ENCODE measurements at regions not wholly inside any gene's neighbourhood (a gene's known extent, or its start where the extent isn't known, plus 50 kb on each side); places are given as distances from the start of the nearest gene placed in this dataset.

- H3K9me3 ChIP-seq (ENCODE audit: control insufficient read depth in 2 of 3, low read length in 3 of 3), result no peaks in the 10 kb centered on the region
- Mint-ChIP-seq H3K9me3 (peaks cover 0 to 2% (median 0%) of the 10 kb centered on the region in 11 donors), H3K27ac (no peak overlapping the region), H3K4me3 (no peak overlapping the region), H3K27me3 (peaks cover 53 to 65% (median 59%) of the 10 kb centered on the region in 5 donors), H3K36me3 (no peaks in the 10 kb centered on the region), H3K4me1 (peaks cover 0 to 4% (median 2%) of the 10 kb centered on the region in 7 donors)
- H3K27ac ChIP-seq (ENCODE audit: low read depth, low read length), result no peak overlapping the region
- no peak overlapping the region for H3K4me3 ChIP-seq (ENCODE audit: low read length)
- peaks cover 4 to 15% of the 10 kb centered on the region in 2 donors for H3K27me3 ChIP-seq (ENCODE audit: control insufficient read depth in 2 of 2, insufficient read depth in 2 of 2, low read length in 2 of 2)
- no peaks in the 10 kb centered on the region for H3K4me1 ChIP-seq (ENCODE audit: control insufficient read depth in 2 of 2, insufficient read depth in 2 of 2, low read length in 2 of 2)
- ATAC-seq (no peak), DNase-seq (no peak)
- POLR2A ChIA-PET, result no interaction called here
- CTCF ChIA-PET, result no interaction called here
- H3K36me3 ChIP-seq (ENCODE audit: control insufficient read depth in 2 of 3, insufficient read depth in 3 of 3, low read length in 3 of 3), result no peaks in the 10 kb centered on the region
- intact Hi-C loops (cut with micrococcal nuclease), result no loop called here
Measured at GRCh38 chr12:107845226-107845979, 70.9 kb downstream of the ASCL4 start.

GRCh38 chr12:107845980-107846659, 71.6 kb downstream of the ASCL4 start:
- no peaks in the 10 kb centered on the region for H3K36me3 Mint-ChIP-seq
- no peaks in the 10 kb centered on the region for H3K9me3 ChIP-seq (ENCODE audit: control insufficient read depth in 2 of 3, low read length in 3 of 3)
- ChIA-PET POLR2A (no interaction called here), CTCF (interaction anchor here (0.6 kb wide), 1 partner anchor 22 kb away, joined by 3 read pairs; no protein-coding TSS in a partner anchor)
- ATAC-seq (no peak), DNase-seq (no peak)
- H3K36me3 ChIP-seq (ENCODE audit: control insufficient read depth in 2 of 3, insufficient read depth in 3 of 3, low read length in 3 of 3), result no peaks in the 10 kb centered on the region
- peaks cover 52 to 63% (median 60%) of the 10 kb centered on the region in 5 donors for H3K27me3 Mint-ChIP-seq
- intact Hi-C loops (cut with micrococcal nuclease), result no loop called here
- H3K9me3 Mint-ChIP-seq, result peaks cover 0 to 2% (median 0%) of the 10 kb centered on the region in 11 donors
- peaks cover 0 to 4% (median 2%) of the 10 kb centered on the region in 7 donors for H3K4me1 Mint-ChIP-seq
- no peaks in the 10 kb centered on the region for H3K4me1 ChIP-seq (ENCODE audit: control insufficient read depth in 2 of 2, insufficient read depth in 2 of 2, low read length in 2 of 2)
- no peak overlapping the region for H3K27ac ChIP-seq (ENCODE audit: low read depth, low read length)
- H3K4me3 ChIP-seq (ENCODE audit: low read length), result no peak overlapping the region
- no peak overlapping the region for H3K27ac Mint-ChIP-seq
- H3K4me3 Mint-ChIP-seq, result no peak overlapping the region
- peaks cover 4 to 15% of the 10 kb centered on the region in 2 donors for H3K27me3 ChIP-seq (ENCODE audit: control insufficient read depth in 2 of 2, insufficient read depth in 2 of 2, low read length in 2 of 2)

GRCh38 chr12:107847430-107847829, 72.9 kb downstream of the ASCL4 start:
- H3K27ac ChIP-seq (ENCODE audit: low read depth, low read length), result no peak overlapping the region
- Mint-ChIP-seq H3K36me3 (no peaks in the 10 kb centered on the region), H3K9me3 (peaks cover 0 to 3% (median 0%) of the 10 kb centered on the region in 11 donors), H3K4me1 (peaks cover 0 to 4% (median 2%) of the 10 kb centered on the region in 7 donors), H3K27me3 (peaks cover 46 to 59% (median 55%) of the 10 kb centered on the region in 5 donors), H3K27ac (no peak overlapping the region), H3K4me3 (no peak overlapping the region)
- H3K9me3 ChIP-seq (ENCODE audit: control insufficient read depth in 2 of 3, low read length in 3 of 3), result no peaks in the 10 kb centered on the region
- peaks cover 0 to 8% of the 10 kb centered on the region in 2 donors for H3K27me3 ChIP-seq (ENCODE audit: control insufficient read depth in 2 of 2, insufficient read depth in 2 of 2, low read length in 2 of 2)
- ChIA-PET POLR2A (no interaction called here), CTCF (no interaction called here)
- H3K36me3 ChIP-seq (ENCODE audit: control insufficient read depth in 2 of 3, insufficient read depth in 3 of 3, low read length in 3 of 3), result no peaks in the 10 kb centered on the region
- H3K4me3 ChIP-seq (ENCODE audit: low read length), result no peak overlapping the region
- no peaks in the 10 kb centered on the region for H3K4me1 ChIP-seq (ENCODE audit: control insufficient read depth in 2 of 2, insufficient read depth in 2 of 2, low read length in 2 of 2)
- intact Hi-C loops (cut with micrococcal nuclease), result no loop called here
- DNase-seq, result no peak
- ATAC-seq, result no peak

GRCh38 chr12:107847830-107848229, 73.3 kb downstream of the ASCL4 start:
- Mint-ChIP-seq H3K27me3 (peaks cover 44 to 56% (median 51%) of the 10 kb centered on the region in 5 donors), H3K4me3 (no peak overlapping the region), H3K27ac (no peak overlapping the region), H3K36me3 (no peaks in the 10 kb centered on the region), H3K9me3 (peaks cover 0 to 3% (median 0%) of the 10 kb centered on the region in 11 donors), H3K4me1 (peaks cover 0 to 4% (median 2%) of the 10 kb centered on the region in 7 donors)
- Histone ChIP-seq H3K36me3 (ENCODE audit: control insufficient read depth in 2 of 3, insufficient read depth in 3 of 3, low read length in 3 of 3) (no peaks in the 10 kb centered on the region), H3K27ac (ENCODE audit: low read depth, low read length) (no peak overlapping the region), H3K27me3 (ENCODE audit: control insufficient read depth in 2 of 2, insufficient read depth in 2 of 2, low read length in 2 of 2) (peaks cover 0 to 8% of the 10 kb centered on the region in 2 donors), H3K9me3 (ENCODE audit: control insufficient read depth in 2 of 3, low read length in 3 of 3) (no peaks in the 10 kb centered on the region), H3K4me3 (ENCODE audit: low read length) (no peak overlapping the region), H3K4me1 (ENCODE audit: control insufficient read depth in 2 of 2, insufficient read depth in 2 of 2, low read length in 2 of 2) (no peaks in the 10 kb centered on the region)
- ATAC-seq, result no peak
- DNase-seq, result no peak
- ChIA-PET CTCF (no interaction called here), POLR2A (no interaction called here)
- intact Hi-C loops (cut with micrococcal nuclease), result no loop called here

GRCh38 chr12:107853479-107853878, 79.0 kb downstream of the ASCL4 start:
- Mint-ChIP-seq H3K27ac (no peak overlapping the region), H3K4me1 (no peaks in the 10 kb centered on the region), H3K4me3 (no peak overlapping the region), H3K27me3 (peaks cover 41 to 69% (median 51%) of the 10 kb centered on the region in 5 donors), H3K36me3 (no peaks in the 10 kb centered on the region), H3K9me3 (peaks cover 0 to 5% (median 0%) of the 10 kb centered on the region in 11 donors)
- no peaks in the 10 kb centered on the region for H3K36me3 ChIP-seq (ENCODE audit: control insufficient read depth in 2 of 3, insufficient read depth in 3 of 3, low read length in 3 of 3)
- intact Hi-C loops (cut with micrococcal nuclease), result no loop called here
- POLR2A ChIA-PET, result no interaction called here
- CTCF ChIA-PET, result no interaction called here
- H3K4me1 ChIP-seq (ENCODE audit: control insufficient read depth in 2 of 2, insufficient read depth in 2 of 2, low read length in 2 of 2), result no peaks in the 10 kb centered on the region
- no peak for DNase-seq
- H3K4me3 ChIP-seq (ENCODE audit: low read length), result no peak overlapping the region
- ATAC-seq, result no peak
- H3K27ac ChIP-seq (ENCODE audit: low read depth, low read length), result no peak overlapping the region
- no peaks in the 10 kb centered on the region for H3K27me3 ChIP-seq (ENCODE audit: control insufficient read depth in 2 of 2, insufficient read depth in 2 of 2, low read length in 2 of 2)
- H3K9me3 ChIP-seq (ENCODE audit: control insufficient read depth in 2 of 3, low read length in 3 of 3), result no peaks in the 10 kb centered on the region

- Histone ChIP-seq H3K9me3 (ENCODE audit: control insufficient read depth in 2 of 3, low read length in 3 of 3) (no peaks in the 10 kb centered on the region), H3K27me3 (ENCODE audit: control insufficient read depth in 2 of 2, insufficient read depth in 2 of 2, low read length in 2 of 2) (no peaks in the 10 kb centered on the region), H3K4me3 (ENCODE audit: low read length) (no peak overlapping the region), H3K36me3 (ENCODE audit: control insufficient read depth in 2 of 3, insufficient read depth in 3 of 3, low read length in 3 of 3) (no peaks in the 10 kb centered on the region), H3K4me1 (ENCODE audit: control insufficient read depth in 2 of 2, insufficient read depth in 2 of 2, low read length in 2 of 2) (no peaks in the 10 kb centered on the region), H3K27ac (ENCODE audit: low read depth, low read length) (no peak overlapping the region)
- ChIA-PET POLR2A (no interaction called here), CTCF (no interaction called here)
- Mint-ChIP-seq H3K4me3 (no peak overlapping the region), H3K27me3 (peaks cover 37 to 62% (median 49%) of the 10 kb centered on the region in 5 donors), H3K9me3 (peaks cover 0 to 4% (median 0%) of the 10 kb centered on the region in 11 donors), H3K4me1 (no peaks in the 10 kb centered on the region), H3K36me3 (no peaks in the 10 kb centered on the region), H3K27ac (no peak overlapping the region)
- intact Hi-C loops (cut with micrococcal nuclease), result no loop called here
- ATAC-seq (no peak), DNase-seq (no peak)
Measured at GRCh38 chr12:107855471-107855870, 81.0 kb downstream of the ASCL4 start.

Measured in naive thymus-derived CD4-positive, alpha-beta T cell (primary cell).